SK-N-SH (cell line): ENCODE measurements at regions not wholly inside any gene's neighbourhood (a gene's known extent, or its start where the extent isn't known, plus 50 kb on each side); places are given as distances from the start of the nearest gene placed in this dataset.

Experiments used
- CTCF ChIP-seq: fragments of 200-600 bp; sonication (generic); IDR thresholded peaks from 2 replicates; pipeline ENCODE4 v1.6.1; 2017; ENCODE audit warnings: antibody characterized with exemption, mild to moderate bottlenecking, moderate library complexity
- ELF1 ChIP-seq: IDR thresholded peaks from 2 replicates; pipeline ENCODE4 v1.4.0; 2012
- EP300 ChIP-seq, 2 experiments: IDR thresholded peaks; 2 replicates each; pipeline versions ENCODE4 v1.4.0 to v1.6.1; 2012; ENCODE audit warnings: borderline replicate concordance in 1 of 2, low read depth in 1 of 2, low read length in 1 of 2
- GATA2 ChIP-seq: sonication (generic); formaldehyde crosslinking; IDR thresholded peaks from 2 replicates; pipeline ENCODE4 v1.5.0; 2020; ENCODE audit warnings: mild to moderate bottlenecking, missing genetic modification reagents
- MXI1 ChIP-seq: IDR thresholded peaks from 2 replicates; pipeline ENCODE4 v1.6.1; 2012; ENCODE audit warnings: mild to moderate bottlenecking, low read depth, low read length, improper control_type of control experiment
- POLR2AphosphoS5 ChIP-seq: IDR thresholded peaks from 2 replicates; pipeline ENCODE4 v1.6.1; 2012; ENCODE audit warnings: low read depth, low read length
- SIN3A ChIP-seq: IDR thresholded peaks from 2 replicates; pipeline ENCODE4 v1.6.1; 2012; ENCODE audit warnings: low read depth, mild to moderate bottlenecking, low read length, moderate library complexity, borderline replicate concordance
- TEAD4 ChIP-seq: IDR thresholded peaks from 2 replicates; pipeline ENCODE4 v1.4.0; 2012; ENCODE audit warnings: mild to moderate bottlenecking, borderline replicate concordance; ENCODE audit not compliant: insufficient read depth

DNA sequence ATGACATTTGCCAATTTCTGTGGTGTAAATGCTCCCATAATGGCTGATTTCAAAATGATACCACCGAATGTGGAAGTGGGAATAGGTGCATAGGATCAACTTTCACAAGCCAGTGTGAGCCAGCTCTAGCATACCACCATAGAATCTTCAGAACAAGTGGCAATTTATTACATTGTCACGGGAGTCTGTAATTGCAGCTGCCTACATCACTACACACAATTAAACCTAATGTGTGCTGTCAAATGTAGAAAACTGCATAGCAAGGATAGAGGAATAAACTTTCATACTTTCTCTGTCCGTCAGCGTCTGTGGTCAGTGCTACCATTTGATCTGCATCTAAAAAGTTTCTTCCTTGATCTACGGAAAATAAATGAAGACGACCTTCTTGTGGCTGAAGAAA is 417.8 kb upstream of the TOM1L1 start:
- TF ChIP-seq SIN3A = no peak
- no peak for TF ChIP-seq GATA2 (CRISPR knock-in tag)
- no peak for TF ChIP-seq EP300 (IDR thresholded peaks at IDR 0.05; ENCODE audit: borderline replicate concordance in 1 of 2, low read depth in 1 of 2, low read length in 1 of 2)
- TF ChIP-seq MXI1 = no peak
- TF ChIP-seq CTCF = no peak
- TF ChIP-seq TEAD4 = no peak
- TF ChIP-seq POLR2AphosphoS5 = no peak
- TF ChIP-seq ELF1 = no peak
